ENCODE measurements at regions not wholly inside any gene's neighbourhood (a gene's known extent, or its start where the extent isn't known, plus 50 kb on each side); places are given as distances from the start of the nearest gene placed in this dataset.

DNA sequence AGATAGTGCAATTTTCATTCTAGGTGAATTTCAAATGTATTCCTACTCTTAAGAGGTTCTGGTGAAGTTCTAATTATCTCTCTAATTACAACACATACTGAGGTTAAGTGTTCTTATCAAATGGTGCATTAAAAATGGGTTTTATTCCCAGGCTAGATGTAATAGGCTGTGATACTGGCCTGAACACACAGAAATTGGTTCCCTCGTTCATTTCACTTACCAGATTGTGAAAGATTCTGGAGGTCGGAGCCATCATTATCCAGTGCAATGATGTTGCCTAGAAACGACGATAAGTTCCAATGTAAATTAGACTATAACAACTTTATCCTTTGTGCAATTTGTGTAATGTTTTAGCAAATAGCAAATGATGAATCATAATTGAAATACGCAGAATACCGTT is 172.6 kb upstream of the SOX4 start:
- TF ChIP-seq, protein P1, sequence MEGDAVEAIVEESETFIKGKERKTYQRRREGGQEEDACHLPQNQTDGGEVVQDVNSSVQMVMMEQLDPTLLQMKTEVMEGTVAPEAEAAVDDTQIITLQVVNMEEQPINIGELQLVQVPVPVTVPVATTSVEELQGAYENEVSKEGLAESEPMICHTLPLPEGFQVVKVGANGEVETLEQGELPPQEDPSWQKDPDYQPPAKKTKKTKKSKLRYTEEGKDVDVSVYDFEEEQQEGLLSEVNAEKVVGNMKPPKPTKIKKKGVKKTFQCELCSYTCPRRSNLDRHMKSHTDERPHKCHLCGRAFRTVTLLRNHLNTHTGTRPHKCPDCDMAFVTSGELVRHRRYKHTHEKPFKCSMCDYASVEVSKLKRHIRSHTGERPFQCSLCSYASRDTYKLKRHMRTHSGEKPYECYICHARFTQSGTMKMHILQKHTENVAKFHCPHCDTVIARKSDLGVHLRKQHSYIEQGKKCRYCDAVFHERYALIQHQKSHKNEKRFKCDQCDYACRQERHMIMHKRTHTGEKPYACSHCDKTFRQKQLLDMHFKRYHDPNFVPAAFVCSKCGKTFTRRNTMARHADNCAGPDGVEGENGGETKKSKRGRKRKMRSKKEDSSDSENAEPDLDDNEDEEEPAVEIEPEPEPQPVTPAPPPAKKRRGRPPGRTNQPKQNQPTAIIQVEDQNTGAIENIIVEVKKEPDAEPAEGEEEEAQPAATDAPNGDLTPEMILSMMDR (conservative IDR thresholded peaks at IDR 0.05), result no peak
- TF ChIP-seq ZFX (IDR thresholded peaks at IDR 0.05), result no peak
